GM12891 (cell line): ENCODE measurements at regions not wholly inside any gene's neighbourhood (a gene's known extent, or its start where the extent isn't known, plus 50 kb on each side); places are given as distances from the start of the nearest gene placed in this dataset.

Experiments used
- PAX5 ChIP-seq: IDR thresholded peaks from 2 replicates; pipeline ENCODE4 v1.6.1; 2011; ENCODE audit warnings: low read length, moderate library complexity, mild to moderate bottlenecking; ENCODE audit not compliant: insufficient read depth, severe bottlenecking
- POLR2A ChIP-seq: IDR thresholded peaks from 2 replicates; pipeline ENCODE4 v1.6.1; 2011; ENCODE audit warnings: low read depth, low read length, control low read depth
- POLR2AphosphoS5 ChIP-seq: IDR thresholded peaks from 2 replicates; pipeline ENCODE4 v1.6.1; 2011; ENCODE audit warnings: low read depth, low read length, control low read depth
- TAF1 ChIP-seq: IDR thresholded peaks from 2 replicates; pipeline ENCODE4 v1.6.1; 2011; ENCODE audit warnings: low read depth, low read length, control low read depth

DNA sequence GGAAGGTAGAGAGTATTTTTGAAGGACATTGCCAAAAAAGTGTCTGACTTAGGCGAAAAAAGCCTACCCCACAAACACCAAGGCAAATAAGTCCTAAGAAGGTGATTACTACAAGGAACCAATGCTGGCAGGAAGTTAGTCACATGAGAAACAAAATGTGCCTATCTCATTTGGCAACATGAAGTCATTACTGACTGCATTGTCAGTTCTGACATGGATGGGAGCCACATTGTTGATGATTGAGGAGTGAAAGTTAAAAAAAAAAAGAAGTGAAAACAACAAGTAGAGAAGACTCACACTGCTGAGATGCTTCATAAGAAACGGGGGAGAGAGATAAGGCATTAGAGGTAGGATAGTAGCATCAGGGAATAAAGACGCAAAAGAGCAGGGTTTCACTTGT, 141.5 kb upstream of the FAT3 start:
- TF ChIP-seq PAX5 (no peak), POLR2A (no peak), POLR2AphosphoS5 (no peak), TAF1 (no peak)
